ENCODE measurements at regions not wholly inside any gene's neighbourhood (a gene's known extent, or its start where the extent isn't known, plus 50 kb on each side); places are given as distances from the start of the nearest gene placed in this dataset.

DNA sequence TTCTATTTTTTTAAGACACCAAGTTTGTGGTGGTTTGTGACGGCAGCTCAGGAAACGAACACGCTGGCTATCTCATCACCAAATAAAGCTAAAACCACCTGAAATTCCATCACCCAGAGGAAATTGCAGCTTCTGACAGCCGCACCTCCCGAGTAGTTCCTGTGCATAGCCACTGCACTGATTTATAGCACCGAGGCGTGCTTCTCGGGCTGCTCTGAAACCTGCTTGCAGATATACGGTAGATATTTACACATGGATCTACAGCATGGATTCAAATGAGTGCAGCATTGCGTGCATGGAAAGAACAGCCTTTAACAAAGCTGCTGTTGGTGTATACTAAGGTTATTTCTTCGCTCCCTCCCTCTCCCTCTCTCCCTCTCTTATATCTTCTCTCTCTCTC is 153.8 kb downstream of the PHF2 start:
- DNase-seq (ENCODE audit: low spot score), result no peak
